Loucy (cell line): ENCODE measurements at regions not wholly inside any gene's neighbourhood (a gene's known extent, or its start where the extent isn't known, plus 50 kb on each side); places are given as distances from the start of the nearest gene placed in this dataset.

ENCODE experiments used
- CTCF ChIP-seq: fragments of 200-600 bp; sonication (generic); conservative IDR thresholded peaks from 2 replicates; pipeline ENCODE4 v1.5.1; 2014; ENCODE audit warnings: mild to moderate bottlenecking, antibody characterized with exemption, low read length
- EZH2phosphoT487 ChIP-seq: fragments of 200-600 bp; IDR thresholded peaks from 2 replicates; pipeline ENCODE4 v1.6.1; 2018; ENCODE audit warnings: antibody characterized with exemption, mild to moderate bottlenecking, moderate library complexity, borderline replicate concordance

GRCh38 chrX:122119361-122119760 lies 1064.7 kb upstream of the GRIA3 start:
- no peak for TF ChIP-seq CTCF
- no peak for TF ChIP-seq EZH2phosphoT487
